GM19468 (cell line): ENCODE measurements at regions not wholly inside any gene's neighbourhood (a gene's known extent, or its start where the extent isn't known, plus 50 kb on each side); places are given as distances from the start of the nearest gene placed in this dataset.
"Not testable (repeated sequence)": the region's sequence is repeated elsewhere in the genome, so short reads cannot be mapped to it uniquely, and the experiment has no call there.

Source experiments
- ATAC-seq: cut with Tn5 transposase; IDR thresholded peaks from one replicate; pipeline ENCODE4 v1.9.1; 2021; ENCODE audit warnings: mild to moderate bottlenecking, moderate library complexity, moderate number of reproducible peaks; ENCODE audit not compliant: unreplicated experiment; ENCODE audit errors: extremely low read depth

- no peak for ATAC-seq
These were observed 313.3 kb downstream of the SEC16B start for GRCh38 chr1:177656598-177656997.

GRCh38 chr1:177650947-177651346, 318.9 kb downstream of the SEC16B start:
- ATAC-seq: no peak

GRCh38 chr1:177648731-177649265, 321.1 kb downstream of the SEC16B start:
- no peak for ATAC-seq

GRCh38 chr1:177648138-177648537, 321.7 kb downstream of the SEC16B start:
- no peak for ATAC-seq

GRCh38 chr1:177646757-177647730, 322.8 kb downstream of the SEC16B start:
- no peak for ATAC-seq

GRCh38 chr1:177645491-177646190, 324.2 kb downstream of the SEC16B start:
- no peak for ATAC-seq

- no peak for ATAC-seq
These were observed 329.2 kb downstream of the SEC16B start for GRCh38 chr1:177640687-177641086.

GRCh38 chr1:177634151-177634550, 335.7 kb downstream of the SEC16B start:
- not testable (repeated sequence) for ATAC-seq

GRCh38 chr1:177632923-177633615, 336.8 kb downstream of the SEC16B start:
- no peak for ATAC-seq

- ATAC-seq: no peak
These were observed 338.1 kb downstream of the SEC16B start for GRCh38 chr1:177631770-177632169.

GRCh38 chr1:177629526-177629925, 340.3 kb downstream of the SEC16B start:
- no peak for ATAC-seq

- no peak for ATAC-seq
These were observed 342.5 kb downstream of the SEC16B start for GRCh38 chr1:177627148-177627910.

- no peak for ATAC-seq
These were observed 349.1 kb downstream of the SEC16B start for GRCh38 chr1:177620636-177621190.

- ATAC-seq: no peak
These were observed 354.6 kb downstream of the SEC16B start for GRCh38 chr1:177615251-177615650.

GRCh38 chr1:177611402-177611801, 358.5 kb downstream of the SEC16B start:
- no peak for ATAC-seq

GRCh38 chr1:177609953-177610352, 359.9 kb downstream of the SEC16B start:
- ATAC-seq: no peak

- ATAC-seq: no peak
These were observed 368.9 kb downstream of the SEC16B start for GRCh38 chr1:177600936-177601335.

- no peak for ATAC-seq
These were observed 369.5 kb downstream of the SEC16B start for GRCh38 chr1:177600321-177600720.

- ATAC-seq: no peak
These were observed 372.5 kb downstream of the SEC16B start for GRCh38 chr1:177597393-177597792.
